ENCODE measurements at regions not wholly inside any gene's neighbourhood (a gene's known extent, or its start where the extent isn't known, plus 50 kb on each side); places are given as distances from the start of the nearest gene placed in this dataset.

DNA sequence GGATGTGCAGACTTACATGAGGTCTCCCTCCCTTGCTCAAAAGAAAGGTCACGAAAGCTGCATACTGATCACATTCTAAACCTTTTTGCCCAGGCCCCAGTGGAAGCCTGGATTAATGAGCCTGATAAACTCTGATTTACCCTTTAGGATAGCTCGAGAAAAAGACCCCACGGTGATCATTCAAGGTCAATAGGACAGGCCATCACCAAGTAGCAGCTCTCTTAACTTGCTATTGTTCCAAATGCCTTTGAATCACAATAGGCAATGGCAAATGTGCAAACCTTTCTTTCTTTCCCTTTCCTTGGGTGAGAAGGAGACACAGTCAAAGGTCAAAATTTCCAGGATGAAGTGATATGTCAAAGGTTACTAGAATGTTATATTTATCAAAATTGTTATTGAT is 327.3 kb downstream of the HDGFL1 start:
- CTCF ChIA-PET, result no interaction called here
- no peak for DNase-seq
- no peak for ATAC-seq
- H3K27ac Mint-ChIP-seq, result no peak overlapping the region
- no peaks in the 10 kb centered on the region for H3K9me3 Mint-ChIP-seq (ENCODE audit: low read depth)
- no peak overlapping the region for H3K4me3 Mint-ChIP-seq
- H3K36me3 Mint-ChIP-seq, result no peaks in the 10 kb centered on the region
- H3K4me1 Mint-ChIP-seq, result no peaks in the 10 kb centered on the region
- no peaks in the 10 kb centered on the region for H3K27me3 Mint-ChIP-seq

DNA sequence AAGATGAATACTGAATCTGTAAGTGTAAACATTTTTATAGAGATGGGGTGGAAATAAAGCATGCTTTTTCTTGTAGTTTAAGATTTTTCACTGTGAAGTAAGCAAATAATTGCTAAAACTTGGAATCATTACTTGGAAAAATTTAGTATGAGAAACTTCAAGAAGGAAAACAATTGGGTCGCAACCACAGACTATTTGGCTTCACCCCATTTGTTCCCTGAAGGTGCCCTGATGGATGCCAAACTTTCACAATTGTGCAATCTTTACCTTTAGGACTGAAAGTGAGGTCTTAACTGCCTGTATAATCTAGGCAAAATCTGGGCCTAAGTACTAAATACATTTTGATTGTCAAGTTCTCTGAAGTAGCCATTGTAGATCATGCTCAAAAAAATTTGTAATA is 330.1 kb downstream of the HDGFL1 start:
- H3K4me1 Mint-ChIP-seq, result no peaks in the 10 kb centered on the region
- no peak overlapping the region for H3K27ac Mint-ChIP-seq
- no peak for ATAC-seq
- no peaks in the 10 kb centered on the region for H3K27me3 Mint-ChIP-seq
- no peak overlapping the region for H3K4me3 Mint-ChIP-seq
- H3K36me3 Mint-ChIP-seq, result no peaks in the 10 kb centered on the region
- CTCF ChIA-PET, result no interaction called here
- H3K9me3 Mint-ChIP-seq (ENCODE audit: low read depth), result peaks cover 2% of the 10 kb centered on the region
- DNase-seq, result no peak

DNA sequence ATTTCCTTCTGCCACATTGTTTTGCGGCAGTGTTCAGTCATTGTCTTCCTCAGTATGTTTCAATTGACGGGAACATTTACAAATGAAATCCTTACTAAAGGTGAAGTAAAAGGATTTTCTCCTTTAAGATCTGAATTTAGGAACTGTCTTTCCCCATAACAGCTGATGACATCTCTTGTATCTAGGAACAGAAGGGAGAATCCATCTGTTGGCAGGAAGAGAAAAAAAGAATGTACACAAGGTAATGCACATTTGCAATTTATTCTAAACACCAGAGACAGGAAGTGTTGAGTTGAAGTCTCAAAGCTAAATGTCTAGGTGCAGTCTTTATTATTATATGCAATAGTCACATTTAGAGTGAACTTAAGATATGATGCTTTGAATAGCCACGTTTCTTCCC is 334.5 kb downstream of the HDGFL1 start:
- H3K27ac Mint-ChIP-seq, result no peak overlapping the region
- H3K36me3 Mint-ChIP-seq, result no peaks in the 10 kb centered on the region
- DNase-seq (no peak), ATAC-seq (no peak)
- H3K4me3 Mint-ChIP-seq, result no peak overlapping the region
- H3K9me3 Mint-ChIP-seq (ENCODE audit: low read depth), result peaks cover 2% of the 10 kb centered on the region
- CTCF ChIA-PET, result no interaction called here
- H3K27me3 Mint-ChIP-seq, result no peaks in the 10 kb centered on the region
- no peaks in the 10 kb centered on the region for H3K4me1 Mint-ChIP-seq

DNA sequence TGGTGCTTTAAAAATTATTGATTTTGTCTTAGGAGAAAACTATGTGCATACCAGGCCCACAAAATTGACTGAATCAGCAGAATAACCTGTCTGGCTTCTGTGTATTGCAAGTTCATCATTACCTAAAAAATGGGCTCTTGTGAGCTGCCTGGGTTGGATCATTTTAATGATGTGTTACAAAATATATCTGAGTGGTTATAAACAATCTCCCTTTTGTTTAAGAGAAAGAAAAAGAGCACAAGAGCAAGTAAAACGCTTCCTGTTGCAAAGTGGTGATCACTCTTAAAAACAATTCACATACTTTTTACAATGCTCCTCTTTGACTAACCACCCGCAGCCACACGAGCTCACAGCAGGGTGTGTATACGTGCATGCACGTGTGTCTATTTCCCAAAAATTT is 335.1 kb downstream of the HDGFL1 start:
- Mint-ChIP-seq H3K4me3 (no peak overlapping the region), H3K27ac (no peak overlapping the region), H3K4me1 (no peaks in the 10 kb centered on the region), H3K9me3 (ENCODE audit: low read depth) (peaks cover 5% of the 10 kb centered on the region), H3K27me3 (no peaks in the 10 kb centered on the region), H3K36me3 (no peaks in the 10 kb centered on the region)
- CTCF ChIA-PET, result no interaction called here
- no peak for DNase-seq
- ATAC-seq, result no peak

DNA sequence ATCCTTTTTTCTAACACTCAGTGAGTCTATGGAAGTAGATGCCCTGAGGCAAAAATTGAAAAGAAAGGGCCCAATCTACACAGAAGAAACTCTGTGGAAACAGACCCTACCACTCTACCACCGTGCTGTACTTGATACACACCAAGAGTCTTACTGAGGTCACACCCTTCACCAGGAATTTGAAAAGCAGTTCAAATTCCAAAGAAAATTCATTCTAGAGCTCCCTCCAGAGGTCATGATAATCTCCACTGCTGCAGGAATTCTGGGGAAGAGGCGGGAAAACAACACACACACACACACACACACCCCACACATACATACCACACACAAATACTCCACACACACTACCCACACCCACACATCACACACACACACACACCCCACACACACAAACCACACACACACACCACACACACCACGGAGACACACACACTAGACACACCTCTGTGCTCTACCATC is 336.8 kb downstream of the HDGFL1 start:
- ATAC-seq (no peak), DNase-seq (no peak)
- H3K27ac Mint-ChIP-seq, result no peak overlapping the region
- H3K4me1 Mint-ChIP-seq, result no peaks in the 10 kb centered on the region
- H3K27me3 Mint-ChIP-seq, result no peaks in the 10 kb centered on the region
- peaks cover 5% of the 10 kb centered on the region for H3K9me3 Mint-ChIP-seq (ENCODE audit: low read depth)
- no peak overlapping the region for H3K4me3 Mint-ChIP-seq
- no peaks in the 10 kb centered on the region for H3K36me3 Mint-ChIP-seq
- CTCF ChIA-PET, result no interaction called here

DNA sequence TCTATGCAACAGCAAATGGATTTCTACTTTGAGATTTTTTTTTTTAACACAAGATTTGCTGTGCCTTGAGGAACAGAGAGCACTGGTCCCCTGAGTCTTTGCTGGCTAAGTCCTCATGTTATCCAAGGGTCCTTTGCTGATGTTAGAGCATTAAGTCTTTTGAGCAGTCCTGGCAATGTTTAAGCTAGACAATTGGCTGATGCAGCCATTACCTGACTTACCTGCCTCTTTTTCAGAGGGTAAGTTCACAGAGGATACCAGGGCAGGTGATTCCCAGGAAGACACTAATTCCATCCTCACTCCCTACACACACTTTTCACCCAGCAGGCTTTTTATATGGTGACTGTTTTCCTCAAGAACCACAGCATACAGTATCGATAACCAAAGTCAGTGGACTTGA is 337.7 kb downstream of the HDGFL1 start:
- Mint-ChIP-seq H3K36me3 (no peaks in the 10 kb centered on the region), H3K4me3 (no peak overlapping the region), H3K27ac (no peak overlapping the region), H3K9me3 (ENCODE audit: low read depth) (peaks cover 3% of the 10 kb centered on the region), H3K4me1 (no peaks in the 10 kb centered on the region), H3K27me3 (no peaks in the 10 kb centered on the region)
- CTCF ChIA-PET, result no interaction called here
- no peak for ATAC-seq
- no peak for DNase-seq

DNA sequence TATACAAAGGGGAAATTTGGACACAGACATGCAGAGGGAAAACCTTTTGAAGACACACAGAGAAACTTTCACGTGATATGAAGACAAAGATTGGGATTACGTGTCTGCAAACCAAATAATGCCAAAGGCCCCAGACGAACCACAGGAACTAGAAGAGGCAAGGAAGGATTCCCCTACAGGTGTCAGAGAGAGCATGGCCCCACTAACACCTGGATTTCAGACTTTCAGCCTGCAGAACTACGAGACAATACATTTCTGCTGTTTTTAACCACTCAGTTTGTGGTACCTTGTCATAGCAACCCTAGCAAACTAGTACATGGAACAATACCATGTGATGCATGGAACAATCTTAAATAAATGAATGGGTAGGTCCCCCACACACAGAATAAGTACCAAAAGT is 341.0 kb downstream of the HDGFL1 start:
- CTCF ChIA-PET, result no interaction called here
- no peaks in the 10 kb centered on the region for H3K4me1 Mint-ChIP-seq
- H3K36me3 Mint-ChIP-seq, result no peaks in the 10 kb centered on the region

GRCh38 chr6:22913612-22914011 is 344.2 kb downstream of the HDGFL1 start:
- peaks cover 13% of the 10 kb centered on the region for H3K9me3 Mint-ChIP-seq (ENCODE audit: low read depth)
- CTCF ChIA-PET, result no interaction called here

More for the DNA sequence above, 341.0 kb downstream of the HDGFL1 start:
- ATAC-seq, result no peak
- no peak for DNase-seq
- Mint-ChIP-seq H3K27me3 (no peaks in the 10 kb centered on the region), H3K4me3 (no peak overlapping the region), H3K9me3 (ENCODE audit: low read depth) (peaks cover 3% of the 10 kb centered on the region), H3K27ac (no peak overlapping the region)

DNA sequence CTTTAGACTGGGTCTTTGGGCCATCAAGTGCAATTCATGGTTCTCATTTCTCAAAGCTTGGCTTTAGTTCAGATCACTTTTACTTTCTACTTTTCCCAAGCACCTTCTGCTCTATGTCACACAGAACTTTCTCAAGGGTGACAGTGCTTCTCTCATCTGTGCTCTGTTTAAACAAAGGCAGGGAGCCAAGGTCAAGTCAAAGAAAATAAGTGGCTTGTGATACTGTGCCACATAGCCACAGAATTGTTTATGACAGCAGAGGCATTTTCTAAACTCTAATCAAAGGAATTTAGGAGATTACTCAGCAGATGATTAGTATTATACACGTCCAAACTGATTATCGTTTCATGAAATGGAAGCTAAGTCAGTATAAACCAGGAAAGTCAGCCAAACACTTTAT is 348.0 kb downstream of the HDGFL1 start:
- ATAC-seq, result no peak
- H3K9me3 Mint-ChIP-seq (ENCODE audit: low read depth), result peaks cover 18% of the 10 kb centered on the region
- CTCF ChIA-PET, result no interaction called here

More at GRCh38 chr6:22913612-22914011, 344.2 kb downstream of the HDGFL1 start:
- no peaks in the 10 kb centered on the region for H3K27me3 Mint-ChIP-seq
- H3K4me3 Mint-ChIP-seq, result no peak overlapping the region
- no peaks in the 10 kb centered on the region for H3K36me3 Mint-ChIP-seq
- ATAC-seq (no peak), DNase-seq (no peak)
- H3K4me1 Mint-ChIP-seq, result no peaks in the 10 kb centered on the region
- H3K27ac Mint-ChIP-seq, result no peak overlapping the region

GRCh38 chr6:22921828-22922227 is 352.5 kb downstream of the HDGFL1 start:
- no peak overlapping the region for H3K27ac Mint-ChIP-seq
- H3K27me3 Mint-ChIP-seq, result no peaks in the 10 kb centered on the region
- no peak overlapping the region for H3K4me3 Mint-ChIP-seq
- CTCF ChIA-PET, result no interaction called here
- H3K9me3 Mint-ChIP-seq (ENCODE audit: low read depth), result peaks cover 13% of the 10 kb centered on the region
- DNase-seq (no peak), ATAC-seq (no peak)
- H3K4me1 Mint-ChIP-seq, result no peaks in the 10 kb centered on the region
- no peaks in the 10 kb centered on the region for H3K36me3 Mint-ChIP-seq

More for the DNA sequence above, 348.0 kb downstream of the HDGFL1 start:
- H3K27ac Mint-ChIP-seq, result no peak overlapping the region
- no peak overlapping the region for H3K4me3 Mint-ChIP-seq
- H3K27me3 Mint-ChIP-seq, result no peaks in the 10 kb centered on the region
- H3K36me3 Mint-ChIP-seq, result no peaks in the 10 kb centered on the region
- DNase-seq, result no peak
- H3K4me1 Mint-ChIP-seq, result no peaks in the 10 kb centered on the region

- Mint-ChIP-seq H3K4me3 (no peak overlapping the region), H3K27ac (no peak overlapping the region), H3K9me3 (ENCODE audit: low read depth) (no peaks in the 10 kb centered on the region), H3K27me3 (no peaks in the 10 kb centered on the region), H3K36me3 (no peaks in the 10 kb centered on the region), H3K4me1 (no peaks in the 10 kb centered on the region)
- DNase-seq (no peak), ATAC-seq (no peak)
- CTCF ChIA-PET, result no interaction called here
Measured at GRCh38 chr6:22925304-22925835, 356.0 kb downstream of the HDGFL1 start.

DNA sequence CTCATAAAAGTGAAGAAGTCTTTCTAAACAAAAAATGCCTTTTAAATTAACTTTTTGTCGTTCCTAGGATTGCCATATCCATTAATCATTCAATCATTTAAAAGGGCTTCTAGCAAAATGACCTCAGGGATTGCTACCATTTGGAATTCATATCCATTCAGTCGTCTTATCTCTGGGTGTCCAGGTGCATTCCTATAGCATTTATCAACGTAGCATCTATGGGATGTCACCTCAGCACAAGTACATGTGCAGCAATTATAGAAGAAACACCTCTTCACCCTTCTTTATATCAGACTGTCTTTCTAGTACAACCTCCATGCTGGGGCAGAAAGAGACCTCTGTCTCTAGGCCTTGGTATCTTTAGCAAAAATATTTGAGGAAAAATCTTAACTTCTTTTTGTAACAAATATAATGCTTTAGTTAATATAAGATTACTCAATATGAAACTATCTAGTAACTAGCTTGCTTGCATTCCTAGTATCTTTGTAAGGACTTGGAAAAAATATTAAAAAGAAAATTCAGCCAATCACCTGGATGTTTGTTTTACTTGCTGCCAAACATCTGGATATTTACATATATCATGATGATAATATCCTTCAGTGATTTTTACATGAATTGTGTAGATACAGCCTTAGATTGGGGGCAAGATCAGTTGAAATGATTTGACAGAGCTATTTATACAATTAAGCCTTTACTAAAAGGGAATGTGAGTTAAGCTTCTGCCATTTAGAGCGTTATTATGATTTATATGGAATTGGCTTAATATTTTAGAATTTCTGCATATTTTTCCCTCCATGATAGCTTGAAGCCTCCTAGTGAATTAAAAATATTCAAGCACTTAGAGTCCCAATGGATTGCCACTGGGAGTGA is 356.8 kb downstream of the HDGFL1 start:
- Mint-ChIP-seq H3K36me3 (no peaks in the 10 kb centered on the region), H3K4me1 (no peaks in the 10 kb centered on the region), H3K27ac (no peak overlapping the region), H3K27me3 (no peaks in the 10 kb centered on the region), H3K9me3 (ENCODE audit: low read depth) (peaks cover 1% of the 10 kb centered on the region), H3K4me3 (no peak overlapping the region)
- DNase-seq (no peak), ATAC-seq (no peak)
- CTCF ChIA-PET, result no interaction called here

DNA sequence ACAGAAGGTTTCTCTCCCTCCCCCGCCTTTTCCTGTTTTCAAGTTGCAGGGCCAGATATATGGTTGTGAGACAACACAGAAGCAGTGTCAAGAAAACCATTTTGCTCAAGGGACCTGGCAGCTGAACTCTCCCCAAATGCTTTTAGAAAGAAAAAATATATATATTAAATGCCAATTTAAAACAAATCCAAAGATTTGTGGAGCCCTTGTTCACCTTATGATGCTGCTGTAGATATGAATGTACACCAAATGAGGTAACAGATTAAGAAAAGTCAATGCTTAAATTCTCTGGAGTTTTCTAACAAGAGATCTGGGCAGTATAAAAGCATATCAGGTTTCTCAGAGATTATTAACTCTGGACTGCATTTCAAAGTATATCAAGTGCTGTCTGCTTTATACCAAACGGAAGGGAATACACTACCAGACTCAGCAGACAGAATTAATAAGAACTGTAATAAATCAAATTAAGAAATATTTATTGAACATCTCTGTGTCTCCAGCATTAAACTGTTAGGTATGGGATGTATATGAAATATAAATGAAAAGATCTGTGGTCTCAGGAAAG is 357.5 kb downstream of the HDGFL1 start:
- no peaks in the 10 kb centered on the region for H3K27me3 Mint-ChIP-seq
- no peak overlapping the region for H3K27ac Mint-ChIP-seq
- no peaks in the 10 kb centered on the region for H3K36me3 Mint-ChIP-seq
- H3K4me1 Mint-ChIP-seq, result no peaks in the 10 kb centered on the region
- ATAC-seq (no peak), DNase-seq (no peak)
- no peak overlapping the region for H3K4me3 Mint-ChIP-seq
- peaks cover 2% of the 10 kb centered on the region for H3K9me3 Mint-ChIP-seq (ENCODE audit: low read depth)
- CTCF ChIA-PET, result no interaction called here

DNA sequence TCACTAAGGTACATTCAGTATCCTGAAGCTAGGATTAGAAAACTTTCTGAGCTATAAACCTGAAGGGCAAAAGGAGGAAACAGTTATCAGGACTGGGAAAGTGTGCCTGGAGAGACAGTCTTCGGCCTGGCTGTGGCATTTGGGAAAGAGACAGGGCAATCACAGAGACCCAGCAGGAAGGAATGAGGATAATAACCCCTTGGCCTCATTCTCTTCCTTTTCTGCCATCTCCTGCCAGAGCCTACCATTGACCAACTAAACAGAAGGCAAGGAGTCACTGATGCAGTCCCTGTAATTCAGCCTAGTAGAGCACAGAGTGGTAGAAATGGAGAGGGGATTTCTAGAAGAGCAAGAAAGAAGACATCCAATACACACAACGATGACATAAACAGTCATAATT is 359.4 kb downstream of the HDGFL1 start:
- ATAC-seq (no peak), DNase-seq (no peak)
- Mint-ChIP-seq H3K9me3 (ENCODE audit: low read depth) (peaks cover 2% of the 10 kb centered on the region), H3K36me3 (no peaks in the 10 kb centered on the region), H3K27ac (no peak overlapping the region), H3K4me3 (no peak overlapping the region), H3K4me1 (no peaks in the 10 kb centered on the region), H3K27me3 (no peaks in the 10 kb centered on the region)
- CTCF ChIA-PET, result no interaction called here

Measured in activated CD8-positive, alpha-beta memory T cell treated with anti-CD3 and anti-CD28 coated beads, Interleukin-2, amount 10 ng/mL, durations not matched to agents 7 days and 5 days (primary cell).